Anterior cingulate cortex (tissue), 58 donors: ENCODE measurements at regions not wholly inside any gene's neighbourhood (a gene's known extent, or its start where the extent isn't known, plus 50 kb on each side); places are given as distances from the start of the nearest gene placed in this dataset.

ENCODE experiments used
- DNase-seq, 58 donors: peaks; one replicate each; lab custom pipeline; 2025; lab: John Stamatoyannopoulos, UW

- no peak for DNase-seq
Measured at GRCh38 chr5:7955476-7955875, 86.5 kb downstream of the MTRR start.

DNA sequence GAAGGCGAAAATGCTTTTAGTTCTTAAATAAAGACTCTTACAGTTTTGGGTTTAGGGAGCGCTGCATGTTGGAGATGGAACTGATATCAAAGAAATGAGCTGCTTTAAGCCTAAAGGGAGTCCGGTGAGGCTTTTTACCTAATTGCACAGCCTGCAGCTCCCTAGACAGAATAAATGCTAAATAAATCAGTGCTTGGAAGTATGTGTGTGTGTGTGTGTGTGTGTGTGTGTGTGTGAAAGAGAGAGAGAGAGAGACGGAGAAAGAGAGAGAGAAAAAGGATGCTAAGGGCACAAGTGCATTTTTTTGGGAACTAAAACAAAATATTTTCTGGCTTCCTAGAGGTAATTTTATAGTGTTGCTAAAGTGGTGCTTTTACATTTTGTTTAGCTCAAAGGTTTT, 88.4 kb downstream of the MTRR start:
- DNase-seq, result no peak

- DNase-seq, result no peak
Measured at GRCh38 chr5:7960142-7960541, 91.2 kb downstream of the MTRR start.

- no peak for DNase-seq
Measured at GRCh38 chr5:7961540-7961939, 92.6 kb downstream of the MTRR start.

- DNase-seq, result no peak
Measured at GRCh38 chr5:7970816-7971215, 101.9 kb downstream of the MTRR start.

DNA sequence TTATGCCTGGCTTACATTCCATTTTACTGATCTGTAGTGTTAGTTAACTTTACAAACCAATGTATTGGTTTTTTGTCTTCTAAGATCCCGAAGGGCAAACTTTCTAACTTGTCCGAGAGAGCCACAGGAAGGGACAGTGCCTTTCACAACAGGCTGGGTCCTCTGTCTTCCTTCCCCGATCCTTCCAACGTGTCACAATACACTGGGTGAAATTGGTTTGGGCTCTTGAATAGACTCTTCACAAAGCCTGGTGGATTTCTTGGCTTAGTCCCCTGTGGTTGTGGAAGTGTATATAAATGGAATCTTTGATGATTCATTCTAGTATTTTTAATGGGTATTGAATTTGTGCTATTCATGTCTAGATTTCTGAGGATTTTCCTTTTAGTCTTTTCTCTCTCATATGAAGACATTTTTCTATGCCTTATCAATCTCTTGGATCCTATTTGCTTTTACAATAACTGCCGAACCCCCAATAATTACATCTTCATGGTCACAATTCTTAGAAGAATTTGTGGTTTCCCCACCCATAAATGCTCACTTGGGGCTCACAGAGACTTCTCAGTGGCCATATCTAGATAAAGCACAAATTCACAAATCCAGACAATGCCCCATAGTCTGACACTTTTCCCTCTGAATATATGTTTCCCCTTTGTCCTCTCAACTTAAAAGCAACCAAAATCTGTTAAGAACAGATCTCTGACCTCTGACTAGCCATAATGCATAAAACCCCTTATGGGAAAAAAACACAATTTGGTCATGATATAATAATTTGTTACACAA, 107.7 kb downstream of the MTRR start:
- DNase-seq, result no peak

DNA sequence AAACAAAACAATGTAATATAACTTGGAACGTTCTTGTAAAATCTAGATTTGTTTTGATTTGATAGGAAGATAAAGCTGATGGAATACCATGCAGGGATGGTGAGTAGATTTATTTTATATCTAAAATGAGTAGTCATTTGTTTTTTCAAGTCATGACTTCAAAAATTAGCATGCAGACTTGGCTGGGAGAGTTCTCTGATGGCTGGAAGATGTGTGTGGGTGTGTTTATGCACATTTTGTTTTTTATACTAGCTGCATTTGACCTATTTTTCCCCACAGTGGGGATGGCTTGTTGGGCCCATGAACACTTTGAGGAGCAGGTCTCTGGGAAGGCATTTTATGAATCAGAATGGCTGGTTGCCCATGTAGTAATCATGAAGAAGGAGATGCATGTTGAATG, 109.2 kb downstream of the MTRR start:
- DNase-seq, result peak in 2 of 58 donors; percentile 2 to 5

DNA sequence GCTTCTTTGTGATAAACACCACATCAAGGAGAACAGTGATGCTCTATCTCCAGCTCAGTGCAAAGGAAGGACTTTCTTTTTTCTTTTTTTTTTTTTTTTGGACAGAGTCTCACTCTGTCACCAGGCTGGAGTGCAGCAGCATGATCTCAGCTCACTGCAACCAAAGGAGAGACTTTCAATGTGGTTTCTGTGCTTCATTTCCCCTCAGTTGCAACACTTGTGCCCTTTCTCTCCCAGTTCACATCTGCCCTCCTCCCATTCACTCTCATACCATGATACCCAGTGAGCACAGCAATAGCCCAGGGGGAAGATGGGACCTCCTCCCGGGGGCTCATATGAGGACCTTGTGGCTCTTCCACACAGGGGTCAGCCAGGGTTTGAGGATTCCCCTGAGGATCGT, 110.0 kb downstream of the MTRR start:
- DNase-seq, result no peak

GRCh38 chr5:7980881-7981280, 111.9 kb downstream of the MTRR start:
- no peak for DNase-seq

DNA sequence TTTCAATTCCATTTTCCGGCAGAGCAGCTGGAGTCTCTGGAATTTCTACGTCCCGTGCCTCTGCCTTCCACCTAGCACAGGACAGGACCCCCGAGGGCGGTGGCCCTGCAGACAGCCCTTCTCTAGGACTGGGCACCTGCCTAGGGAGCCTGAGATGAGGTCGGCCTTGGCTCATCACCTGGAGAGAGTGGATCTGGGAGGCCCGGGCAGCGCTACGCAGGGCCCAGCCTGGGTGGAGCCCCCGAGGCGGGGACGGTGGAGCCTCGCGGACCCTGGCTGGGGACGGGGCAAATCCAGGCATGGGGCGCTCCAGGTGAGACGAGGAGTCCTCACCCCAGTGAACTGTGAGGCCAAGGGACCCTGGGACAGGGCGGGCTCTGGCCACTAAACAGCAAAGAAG, 114.5 kb downstream of the MTRR start:
- DNase-seq, result no peak

DNA sequence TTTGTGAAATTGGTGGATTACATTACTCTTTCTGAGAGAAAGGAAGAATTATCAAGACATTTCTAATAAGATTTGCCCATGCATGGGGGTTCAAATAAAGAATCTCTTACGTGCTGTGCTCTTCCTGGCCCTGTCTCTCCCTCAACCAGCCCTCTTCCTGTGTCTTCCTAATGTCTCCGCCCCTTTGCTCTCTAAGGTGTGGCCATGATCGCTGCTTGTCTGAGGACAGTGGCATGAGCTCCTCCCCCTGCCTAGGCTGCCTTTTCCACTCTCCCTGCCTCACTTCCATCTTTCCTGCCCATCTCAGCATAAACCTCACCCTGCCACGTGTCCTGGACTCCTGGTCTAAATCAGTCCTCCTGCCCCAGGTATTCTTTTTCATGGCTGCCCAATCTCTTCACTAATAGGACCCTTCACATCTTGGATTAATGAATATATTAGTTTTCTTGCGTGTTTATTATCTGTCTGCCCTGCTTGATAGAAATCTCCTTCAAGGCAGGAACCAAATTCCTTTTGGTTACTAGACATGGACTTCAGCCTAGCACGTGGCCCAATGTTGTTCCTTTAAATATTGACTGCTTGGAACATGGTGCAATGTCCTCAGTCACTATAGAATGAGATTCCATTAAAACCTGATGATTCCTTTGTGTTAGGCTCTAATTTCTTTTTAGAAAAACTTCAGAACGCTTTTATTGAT, 122.3 kb downstream of the MTRR start:
- no peak for DNase-seq

GRCh38 chr5:7995688-7996294, 126.8 kb downstream of the MTRR start:
- no peak for DNase-seq

DNA sequence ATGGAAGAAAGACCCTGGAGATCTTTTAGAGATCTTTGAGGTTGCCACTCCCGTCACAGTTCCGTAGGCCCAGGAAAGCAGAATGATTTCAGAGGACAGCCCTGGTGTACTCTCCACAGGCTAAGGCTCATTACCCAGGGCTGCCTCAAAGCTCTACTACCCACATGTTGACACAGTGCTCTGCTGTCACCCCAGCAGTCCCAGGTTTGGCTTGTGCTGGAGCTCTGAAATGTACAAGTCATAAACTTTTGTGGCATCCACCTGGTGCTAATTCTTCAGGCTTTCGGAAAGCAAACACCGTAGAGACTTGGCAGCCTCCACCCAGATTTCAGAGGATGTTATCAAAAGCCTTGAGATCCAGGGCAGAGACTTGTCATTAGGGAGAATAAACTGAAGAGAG, 136.5 kb downstream of the MTRR start:
- no peak for DNase-seq

DNA sequence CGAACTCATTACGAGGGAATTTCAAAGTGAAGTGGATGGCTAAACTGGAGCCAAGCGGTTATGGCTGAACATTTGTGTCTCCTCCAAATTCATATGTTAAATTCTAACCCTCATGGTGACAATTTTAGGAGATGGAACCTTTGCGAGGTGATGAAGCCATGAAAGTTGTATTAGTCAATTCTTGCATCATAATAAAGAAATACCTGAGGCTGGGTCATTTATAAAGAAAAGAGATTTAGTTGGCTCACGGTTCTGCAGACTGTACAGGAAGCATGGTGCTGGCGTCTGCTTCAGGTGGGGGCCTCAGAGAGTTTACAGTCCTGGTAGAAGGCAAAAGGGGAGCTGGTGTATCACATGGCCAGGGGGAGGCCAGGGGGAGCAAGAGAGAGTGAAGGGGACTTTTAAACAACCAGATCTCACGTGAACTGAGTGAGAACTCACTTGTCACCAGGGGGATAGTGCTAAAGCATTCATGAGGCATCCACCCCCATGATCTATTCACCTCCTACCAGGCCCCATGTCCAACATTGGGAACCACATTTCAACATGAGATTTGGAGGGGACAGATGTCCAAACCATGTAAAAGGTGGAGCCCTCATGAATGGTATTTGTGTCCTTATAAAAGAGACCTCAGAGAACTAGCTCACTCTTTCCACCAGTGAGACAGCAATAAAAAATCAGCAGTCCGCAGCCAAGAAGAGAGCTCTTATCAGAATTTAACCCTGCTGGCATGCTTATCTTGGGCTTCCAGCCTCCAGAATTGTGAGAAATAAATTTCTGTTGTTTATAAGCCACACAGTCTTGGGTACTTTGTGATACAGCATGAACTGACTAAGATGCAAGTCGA, 143.4 kb downstream of the MTRR start:
- no peak for DNase-seq

DNA sequence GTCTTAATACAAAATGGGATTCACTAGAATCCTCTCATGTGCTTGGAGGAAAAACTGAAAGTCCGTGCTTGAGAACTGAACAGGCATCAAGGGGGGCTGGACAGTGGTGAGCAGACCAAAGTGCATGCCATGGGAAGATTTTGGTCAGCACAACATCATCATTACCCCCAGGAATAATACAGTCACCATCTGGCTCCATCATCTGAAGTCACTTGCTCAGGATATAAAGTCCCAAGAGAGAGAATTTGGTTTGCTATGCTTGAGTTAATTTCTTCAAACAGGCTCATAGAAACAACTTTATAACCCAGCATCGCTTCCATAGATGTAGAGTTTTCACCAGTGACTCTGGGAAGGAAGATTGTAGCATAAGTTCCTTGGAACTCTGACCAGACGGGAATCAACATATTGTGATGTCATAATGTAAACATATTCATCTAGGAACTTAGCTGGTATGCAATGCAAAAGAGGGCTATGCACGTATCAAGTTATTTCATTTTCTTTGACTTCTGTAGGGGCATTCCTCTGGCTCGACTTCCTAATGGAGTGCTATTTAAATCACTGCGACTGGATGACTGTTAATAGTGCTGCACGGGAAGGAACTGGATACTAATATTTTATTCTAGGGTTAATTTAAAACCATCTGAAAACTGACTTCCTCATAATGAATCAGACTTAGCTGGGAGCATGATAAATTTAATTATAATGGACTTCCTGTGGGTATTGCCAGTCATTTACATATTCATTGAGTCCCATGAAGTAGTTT, 145.2 kb downstream of the MTRR start:
- no peak for DNase-seq

DNA sequence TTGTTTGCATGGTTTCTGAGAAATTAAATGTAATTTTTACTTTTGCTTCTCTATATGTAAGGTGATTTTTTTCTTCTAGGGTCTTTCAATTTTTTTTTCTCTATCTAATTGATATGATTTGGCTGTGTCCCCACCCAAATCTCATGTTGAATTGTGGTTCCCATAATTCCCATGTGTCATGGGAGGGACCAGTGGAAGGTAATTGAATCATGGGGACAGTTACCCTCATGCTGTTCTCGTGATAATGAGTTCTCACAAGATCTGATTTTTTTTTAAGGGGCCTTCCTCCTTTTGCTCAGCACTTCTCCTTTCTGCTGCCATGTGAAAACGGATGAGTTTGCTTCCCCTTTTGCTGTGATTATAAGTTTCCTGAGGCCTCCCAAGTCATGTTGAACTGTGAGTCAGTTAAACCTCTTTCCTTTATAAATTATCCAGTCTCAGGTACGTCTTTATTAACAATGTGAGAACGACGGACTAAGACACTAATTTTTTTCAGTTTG, 150.8 kb downstream of the MTRR start:
- DNase-seq, result no peak

- DNase-seq, result no peak
Measured at GRCh38 chr5:8020861-8021514, 152.0 kb downstream of the MTRR start.

- no peak for DNase-seq
Measured at GRCh38 chr5:8028243-8028642, 159.3 kb downstream of the MTRR start.

DNA sequence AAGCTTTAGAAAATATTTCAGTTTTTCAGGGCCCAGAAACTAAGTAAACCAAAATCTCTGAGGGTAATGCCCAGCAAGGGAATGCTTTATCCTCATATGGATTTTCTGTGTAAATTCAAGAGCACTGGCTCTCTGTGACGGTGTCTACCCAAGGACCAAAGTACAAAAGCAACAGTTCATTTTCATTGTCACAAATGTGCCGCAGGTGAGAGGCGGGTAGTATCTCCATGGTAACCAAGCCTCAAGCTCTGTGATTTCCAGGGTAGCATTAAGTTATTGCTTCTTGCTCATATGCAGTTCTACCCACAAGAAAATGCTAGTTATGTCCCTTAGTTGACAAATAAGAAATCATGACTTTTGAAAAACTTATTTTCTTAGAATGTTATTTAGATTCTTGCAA, 164.3 kb downstream of the MTRR start:
- no peak for DNase-seq
